GM10248 (cell line): ENCODE measurements at regions not wholly inside any gene's neighbourhood (a gene's known extent, or its start where the extent isn't known, plus 50 kb on each side); places are given as distances from the start of the nearest gene placed in this dataset.

Source experiments
- CTCF ChIA-PET: fragments of 300-600 bp; sonication (Branson Sonifier 250); formaldehyde crosslinking; extraction: SDS; loops from one replicate; lab custom pipeline; 2021; ENCODE audit warnings: antibody characterized with exemption; lab: Yijun Ruan, JAX
- POLR2A ChIA-PET: fragments of 350-650 bp; sonication (Branson Sonifier 250); formaldehyde crosslinking; extraction: SDS; loops from one replicate; lab custom pipeline; 2020; ENCODE audit warnings: antibody characterized with exemption; lab: Yijun Ruan, JAX
- DNase-seq: peaks from one replicate; pipeline ENCODE4 v3.0.0; 2012; ENCODE audit errors: extremely low spot score
- CTCF ChIP-seq: IDR thresholded peaks from 2 replicates; pipeline ENCODE4 v1.5.1; 2012; ENCODE audit warnings: mild to moderate bottlenecking, low read depth; ENCODE audit errors: extremely low read depth, missing control alignments, control extremely low read depth

- ChIA-PET CTCF (no interaction called here), POLR2A (no interaction called here)
- DNase-seq = no peak
- TF ChIP-seq CTCF = no peak
These were observed 333.4 kb upstream of the RAB6C start for GRCh38 chr2:129646107-129646506.

GRCh38 chr2:129653246-129653645 lies 326.2 kb upstream of the RAB6C start:
- ChIA-PET CTCF (interaction anchor here (1.0 kb wide), 1 partner anchor 9 kb away, joined by 3 read pairs; no protein-coding TSS in a partner anchor), POLR2A (no interaction called here)
- no peak for TF ChIP-seq CTCF
- no peak for DNase-seq

GRCh38 chr2:129654331-129654730 lies 325.1 kb upstream of the RAB6C start:
- no peak for DNase-seq
- CTCF ChIA-PET = interaction anchor here (1.0 kb wide), 1 partner anchor 8 kb away, joined by 3 read pairs; no protein-coding TSS in a partner anchor
- no peak for TF ChIP-seq CTCF
- POLR2A ChIA-PET = no interaction called here

GRCh38 chr2:129656081-129656598 lies 323.3 kb upstream of the RAB6C start:
- ChIA-PET CTCF (no interaction called here), POLR2A (no interaction called here)
- no peak for DNase-seq
- TF ChIP-seq CTCF = no peak

- DNase-seq = no peak
- no peak for TF ChIP-seq CTCF
- ChIA-PET CTCF (no interaction called here), POLR2A (no interaction called here)
These were observed 321.0 kb upstream of the RAB6C start for GRCh38 chr2:129658430-129658829.

GRCh38 chr2:129661935-129662334 lies 317.5 kb upstream of the RAB6C start:
- ChIA-PET POLR2A (no interaction called here), CTCF (interaction anchor here (1.1 kb wide), 1 partner anchor 8 kb away, joined by 3 read pairs; no protein-coding TSS in a partner anchor)
- TF ChIP-seq CTCF = no peak
- no peak for DNase-seq
